ENCODE measurements at regions not wholly inside any gene's neighbourhood (a gene's known extent, or its start where the extent isn't known, plus 50 kb on each side); places are given as distances from the start of the nearest gene placed in this dataset.
A peak's percentile ranks its signal among the peaks of the same experiment; 100 is the strongest.

- no peak overlapping the region for H3K4me3 ChIP-seq (ENCODE audit: low read depth, low read length)
Observed at GRCh38 chr15:99474909-99475753, 90.7 kb upstream of the MEF2A start.

GRCh38 chr15:99475754-99476412, 89.9 kb upstream of the MEF2A start:
- no peak overlapping the region for H3K4me3 ChIP-seq (ENCODE audit: low read depth, low read length)
- DNase-seq (ENCODE audit: low read depth): no peak
- no peak for TF ChIP-seq CTCF (conservative IDR thresholded peaks at IDR 0.05; ENCODE audit: low read depth, low read length)

More at GRCh38 chr15:99474909-99475753, 90.7 kb upstream of the MEF2A start:
- no peak for DNase-seq (ENCODE audit: low read depth)
- TF ChIP-seq CTCF (conservative IDR thresholded peaks at IDR 0.05; ENCODE audit: low read depth, low read length): no peak

GRCh38 chr15:99476413-99477222, 89.2 kb upstream of the MEF2A start:
- no peak overlapping the region for H3K4me3 ChIP-seq (ENCODE audit: low read depth, low read length)
- peak; percentile 27 for DNase-seq (ENCODE audit: low read depth)
- TF ChIP-seq CTCF (conservative IDR thresholded peaks at IDR 0.05; ENCODE audit: low read depth, low read length): no peak

- H3K4me3 ChIP-seq (ENCODE audit: low read depth, low read length): no peak overlapping the region
Observed at GRCh38 chr15:99477791-99478471, 87.9 kb upstream of the MEF2A start.

GRCh38 chr15:99478977-99479376, 86.8 kb upstream of the MEF2A start:
- H3K4me3 ChIP-seq (ENCODE audit: low read depth, low read length): no peak overlapping the region
- DNase-seq (ENCODE audit: low read depth): no peak
- no peak for TF ChIP-seq CTCF (conservative IDR thresholded peaks at IDR 0.05; ENCODE audit: low read depth, low read length)

More at GRCh38 chr15:99477791-99478471, 87.9 kb upstream of the MEF2A start:
- TF ChIP-seq CTCF (conservative IDR thresholded peaks at IDR 0.05; ENCODE audit: low read depth, low read length): no peak
- no peak for DNase-seq (ENCODE audit: low read depth)

- DNase-seq (ENCODE audit: low read depth): no peak
Observed at GRCh38 chr15:99480016-99480810, 85.6 kb upstream of the MEF2A start.

More at GRCh38 chr15:99480016-99480810, 85.6 kb upstream of the MEF2A start:
- TF ChIP-seq CTCF (conservative IDR thresholded peaks at IDR 0.05; ENCODE audit: low read depth, low read length): no peak
- no peak overlapping the region for H3K4me3 ChIP-seq (ENCODE audit: low read depth, low read length)
